K562 (cell line): ENCODE measurements at regions not wholly inside any gene's neighbourhood (a gene's known extent, or its start where the extent isn't known, plus 50 kb on each side); places are given as distances from the start of the nearest gene placed in this dataset.
A peak's percentile ranks its signal among the peaks of the same experiment; 100 is the strongest.

Source experiments
- EZH2 ChIP-seq: IDR thresholded peaks from 2 replicates; pipeline ENCODE4 v1.6.1; 2012; ENCODE audit warnings: low read depth, mild to moderate bottlenecking, inconsistent platforms, low read length, borderline replicate concordance
- HCFC1 ChIP-seq: IDR thresholded peaks from 2 replicates; pipeline ENCODE4 v1.6.1; 2012; ENCODE audit warnings: low read depth, low read length, improper control_type of control experiment
- HMG20A ChIP-seq: fragments of 450-650 bp; formaldehyde crosslinking; conservative IDR thresholded peaks from 2 replicates; pipeline ENCODE4 v1.4.0; 2020; ENCODE audit warnings: mild to moderate bottlenecking, mixed read lengths
- LCOR ChIP-seq: sonication (generic); formaldehyde crosslinking; IDR thresholded peaks from 2 replicates; pipeline ENCODE4 v1.8.0; 2022; ENCODE audit warnings: mild to moderate bottlenecking, missing genetic modification reagents
- NFIC ChIP-seq: fragments of 450-650 bp; IDR thresholded peaks from 2 replicates; pipeline ENCODE4 v1.6.1; 2017; ENCODE audit warnings: mild to moderate bottlenecking, inconsistent platforms
- PTBP1 ChIP-seq: fragments of 200-400 bp; formaldehyde crosslinking; IDR thresholded peaks from 2 replicates; pipeline ENCODE4 v1.6.1; 2017; ENCODE audit warnings: low read depth, low read length
- PTRF ChIP-seq: fragments of 450-650 bp; IDR thresholded peaks from 2 replicates; pipeline ENCODE4 v1.6.1; 2016; ENCODE audit warnings: mild to moderate bottlenecking, missing genetic modification characterization, missing compliant biosample characterization
- PTTG1 ChIP-seq: fragments of 450-650 bp; IDR thresholded peaks from 2 replicates; pipeline ENCODE4 v1.6.1; 2016; ENCODE audit warnings: low read depth, mild to moderate bottlenecking, missing genetic modification characterization, missing compliant biosample characterization
- TBP ChIP-seq: optimal IDR thresholded peaks from 2 replicates; pipeline ENCODE3; 2011; ENCODE audit warnings: low read depth, low read length, improper control_type of control experiment
- ZBED1 ChIP-seq: IDR thresholded peaks from 2 replicates; pipeline ENCODE4 v1.6.1; 2014
- ZNF76 ChIP-seq: fragments of 250-450 bp; sonication (Bioruptor Pico); IDR thresholded peaks from 2 replicates; pipeline ENCODE4 v1.4.0; 2020; ENCODE audit warnings: mild to moderate bottlenecking, moderate library complexity, borderline replicate concordance
- ZSCAN32 ChIP-seq: fragments of 450-650 bp; formaldehyde crosslinking; IDR thresholded peaks from 2 replicates; pipeline ENCODE4 v1.4.0; 2020; ENCODE audit warnings: mild to moderate bottlenecking, moderate library complexity
- TF ChIP-seq, protein P1 (sequence below), 2 experiments: IDR thresholded peaks; 2 replicates each; pipeline ENCODE4 v1.6.1; 2011; ENCODE audit warnings: borderline replicate concordance in 1 of 2, control low read depth in 1 of 2, low read depth in 1 of 2, low read length in 1 of 2, mild to moderate bottlenecking in 1 of 2, mixed read lengths in 1 of 2, moderate library complexity in 1 of 2; ENCODE audit not compliant: insufficient read depth in 1 of 2, insufficient read length in 1 of 2, poor library complexity in 1 of 2, severe bottlenecking in 1 of 2; ENCODE audit errors: extremely low read depth in 1 of 2
- TF ChIP-seq, protein P2 (sequence below): fragments of 250-450 bp; sonication (Bioruptor Pico); IDR thresholded peaks from 2 replicates; pipeline ENCODE4 v1.5.0; 2021
- TF ChIP-seq, protein P3 (sequence below), 2 experiments: fragments of 200-800 bp in 1 of 2; sonication (Bioruptor generic) in 1 of 2; sonication (generic) in 1 of 2; formaldehyde crosslinking in 1 of 2; IDR thresholded peaks in 1 of 2; conservative IDR thresholded peaks in 1 of 2; 2 replicates each; pipeline versions ENCODE4 v1.5.0 to v1.6.1; 2016 to 2020; ENCODE audit warnings: missing compliant biosample characterization in 1 of 2, missing genetic modification characterization in 1 of 2, missing genetic modification reagents in 1 of 2
- TF ChIP-seq, protein P4 (sequence below): sonication (generic); formaldehyde crosslinking; IDR thresholded peaks from 2 replicates; pipeline ENCODE4 v1.8.0; 2023; ENCODE audit warnings: missing genetic modification reagents, mild to moderate bottlenecking, borderline replicate concordance

DNA sequence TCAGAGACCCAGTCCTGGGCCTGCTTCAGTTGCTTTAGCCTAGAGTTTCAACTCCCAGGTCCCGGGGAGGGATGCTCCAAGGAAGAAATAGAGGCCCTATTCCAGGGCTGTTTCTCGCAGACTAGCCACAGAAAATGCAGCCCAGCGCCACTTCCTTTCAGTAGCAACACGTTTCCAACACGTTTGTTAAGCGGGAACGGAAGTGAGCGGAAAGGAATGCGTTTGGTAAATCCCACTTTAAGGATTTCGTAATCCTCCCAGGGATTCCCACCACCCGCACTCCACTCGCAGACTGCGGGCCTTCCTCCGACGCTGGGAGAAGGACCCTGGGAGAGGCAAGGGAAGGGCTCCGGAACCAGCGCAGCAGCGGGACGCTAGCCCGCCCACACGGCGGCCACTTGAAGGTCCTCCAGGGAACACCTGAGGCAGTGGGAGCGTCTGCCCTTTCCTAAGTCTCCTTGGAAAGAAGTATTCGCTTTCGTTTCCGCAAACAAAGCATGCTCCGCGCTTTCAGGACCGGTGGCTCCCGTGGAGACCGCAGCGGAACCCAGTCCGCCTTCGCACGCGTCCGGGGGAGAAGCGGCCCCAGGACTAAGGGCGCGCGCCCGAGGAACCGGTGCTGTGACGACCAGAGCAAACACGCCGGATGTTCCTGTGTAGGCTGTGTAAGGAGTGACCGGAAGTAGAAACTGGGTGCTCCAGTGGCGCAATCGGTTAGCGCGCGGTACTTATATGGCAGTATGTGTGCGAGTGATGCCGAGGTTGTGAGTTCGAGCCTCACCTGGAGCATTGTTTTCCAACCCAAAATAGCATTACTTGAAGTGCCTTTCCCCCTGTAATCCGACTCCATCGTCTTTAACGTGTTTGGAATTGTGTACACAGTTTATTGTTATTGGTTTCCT is 227.6 kb upstream of the PRSS16 start (continued):
- TF ChIP-seq PTRF (tag), result no peak
- TF ChIP-seq, protein P1, sequence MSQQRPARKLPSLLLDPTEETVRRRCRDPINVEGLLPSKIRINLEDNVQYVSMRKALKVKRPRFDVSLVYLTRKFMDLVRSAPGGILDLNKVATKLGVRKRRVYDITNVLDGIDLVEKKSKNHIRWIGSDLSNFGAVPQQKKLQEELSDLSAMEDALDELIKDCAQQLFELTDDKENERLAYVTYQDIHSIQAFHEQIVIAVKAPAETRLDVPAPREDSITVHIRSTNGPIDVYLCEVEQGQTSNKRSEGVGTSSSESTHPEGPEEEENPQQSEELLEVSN (IDR thresholded peaks at IDR 0.05; ENCODE audit: borderline replicate concordance in 1 of 2, extremely low read depth in 1 of 2, insufficient read depth in 1 of 2, insufficient read length in 1 of 2, low read depth in 1 of 2, low read length in 1 of 2, poor library complexity in 1 of 2, severe bottlenecking in 1 of 2), result peak; percentile 70 to 80
- TF ChIP-seq HCFC1, result peak; percentile 63
- TF ChIP-seq ZBED1, result peak; percentile 85; the same call in 1 of the 2 replicates
- TF ChIP-seq ZSCAN32 (CRISPR knock-in tag), result no peak
- TF ChIP-seq ZNF76 (CRISPR knock-in tag), result no peak
- peak; percentile 54; the same call in 1 of the 2 replicates for TF ChIP-seq PTBP1
- no peak for TF ChIP-seq HMG20A (CRISPR knock-in tag)
- peak; percentile 67 for TF ChIP-seq NFIC
- TF ChIP-seq, protein P2, sequence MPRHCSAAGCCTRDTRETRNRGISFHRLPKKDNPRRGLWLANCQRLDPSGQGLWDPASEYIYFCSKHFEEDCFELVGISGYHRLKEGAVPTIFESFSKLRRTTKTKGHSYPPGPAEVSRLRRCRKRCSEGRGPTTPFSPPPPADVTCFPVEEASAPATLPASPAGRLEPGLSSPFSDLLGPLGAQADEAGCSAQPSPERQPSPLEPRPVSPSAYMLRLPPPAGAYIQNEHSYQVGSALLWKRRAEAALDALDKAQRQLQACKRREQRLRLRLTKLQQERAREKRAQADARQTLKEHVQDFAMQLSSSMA (CRISPR knock-in tag), result peak; percentile 46; the same call in 1 of the 2 replicates
- TF ChIP-seq LCOR, result peak; percentile 95
- TF ChIP-seq, protein P3, sequence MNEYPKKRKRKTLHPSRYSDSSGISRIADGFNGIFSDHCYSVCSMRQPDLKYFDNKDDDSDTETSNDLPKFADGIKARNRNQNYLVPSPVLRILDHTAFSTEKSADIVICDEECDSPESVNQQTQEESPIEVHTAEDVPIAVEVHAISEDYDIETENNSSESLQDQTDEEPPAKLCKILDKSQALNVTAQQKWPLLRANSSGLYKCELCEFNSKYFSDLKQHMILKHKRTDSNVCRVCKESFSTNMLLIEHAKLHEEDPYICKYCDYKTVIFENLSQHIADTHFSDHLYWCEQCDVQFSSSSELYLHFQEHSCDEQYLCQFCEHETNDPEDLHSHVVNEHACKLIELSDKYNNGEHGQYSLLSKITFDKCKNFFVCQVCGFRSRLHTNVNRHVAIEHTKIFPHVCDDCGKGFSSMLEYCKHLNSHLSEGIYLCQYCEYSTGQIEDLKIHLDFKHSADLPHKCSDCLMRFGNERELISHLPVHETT (CRISPR knock-in tag; conservative IDR thresholded peaks at IDR 0.05 in 1 of 2, IDR thresholded peaks at IDR 0.05 in 1 of 2), result peak in 1 of 2 experiments; percentile 77; a peak in 2 of 4 replicates
- no peak for TF ChIP-seq EZH2
- no peak for TF ChIP-seq PTTG1
- TF ChIP-seq, protein P4, sequence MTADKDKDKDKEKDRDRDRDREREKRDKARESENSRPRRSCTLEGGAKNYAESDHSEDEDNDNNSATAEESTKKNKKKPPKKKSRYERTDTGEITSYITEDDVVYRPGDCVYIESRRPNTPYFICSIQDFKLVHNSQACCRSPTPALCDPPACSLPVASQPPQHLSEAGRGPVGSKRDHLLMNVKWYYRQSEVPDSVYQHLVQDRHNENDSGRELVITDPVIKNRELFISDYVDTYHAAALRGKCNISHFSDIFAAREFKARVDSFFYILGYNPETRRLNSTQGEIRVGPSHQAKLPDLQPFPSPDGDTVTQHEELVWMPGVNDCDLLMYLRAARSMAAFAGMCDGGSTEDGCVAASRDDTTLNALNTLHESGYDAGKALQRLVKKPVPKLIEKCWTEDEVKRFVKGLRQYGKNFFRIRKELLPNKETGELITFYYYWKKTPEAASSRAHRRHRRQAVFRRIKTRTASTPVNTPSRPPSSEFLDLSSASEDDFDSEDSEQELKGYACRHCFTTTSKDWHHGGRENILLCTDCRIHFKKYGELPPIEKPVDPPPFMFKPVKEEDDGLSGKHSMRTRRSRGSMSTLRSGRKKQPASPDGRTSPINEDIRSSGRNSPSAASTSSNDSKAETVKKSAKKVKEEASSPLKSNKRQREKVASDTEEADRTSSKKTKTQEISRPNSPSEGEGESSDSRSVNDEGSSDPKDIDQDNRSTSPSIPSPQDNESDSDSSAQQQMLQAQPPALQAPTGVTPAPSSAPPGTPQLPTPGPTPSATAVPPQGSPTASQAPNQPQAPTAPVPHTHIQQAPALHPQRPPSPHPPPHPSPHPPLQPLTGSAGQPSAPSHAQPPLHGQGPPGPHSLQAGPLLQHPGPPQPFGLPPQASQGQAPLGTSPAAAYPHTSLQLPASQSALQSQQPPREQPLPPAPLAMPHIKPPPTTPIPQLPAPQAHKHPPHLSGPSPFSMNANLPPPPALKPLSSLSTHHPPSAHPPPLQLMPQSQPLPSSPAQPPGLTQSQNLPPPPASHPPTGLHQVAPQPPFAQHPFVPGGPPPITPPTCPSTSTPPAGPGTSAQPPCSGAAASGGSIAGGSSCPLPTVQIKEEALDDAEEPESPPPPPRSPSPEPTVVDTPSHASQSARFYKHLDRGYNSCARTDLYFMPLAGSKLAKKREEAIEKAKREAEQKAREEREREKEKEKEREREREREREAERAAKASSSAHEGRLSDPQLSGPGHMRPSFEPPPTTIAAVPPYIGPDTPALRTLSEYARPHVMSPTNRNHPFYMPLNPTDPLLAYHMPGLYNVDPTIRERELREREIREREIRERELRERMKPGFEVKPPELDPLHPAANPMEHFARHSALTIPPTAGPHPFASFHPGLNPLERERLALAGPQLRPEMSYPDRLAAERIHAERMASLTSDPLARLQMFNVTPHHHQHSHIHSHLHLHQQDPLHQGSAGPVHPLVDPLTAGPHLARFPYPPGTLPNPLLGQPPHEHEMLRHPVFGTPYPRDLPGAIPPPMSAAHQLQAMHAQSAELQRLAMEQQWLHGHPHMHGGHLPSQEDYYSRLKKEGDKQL (CRISPR knock-in tag), result no peak
- peak; percentile 99 for TF ChIP-seq TBP
